ENCODE measurements at regions not wholly inside any gene's neighbourhood (a gene's known extent, or its start where the extent isn't known, plus 50 kb on each side); places are given as distances from the start of the nearest gene placed in this dataset.

DNA sequence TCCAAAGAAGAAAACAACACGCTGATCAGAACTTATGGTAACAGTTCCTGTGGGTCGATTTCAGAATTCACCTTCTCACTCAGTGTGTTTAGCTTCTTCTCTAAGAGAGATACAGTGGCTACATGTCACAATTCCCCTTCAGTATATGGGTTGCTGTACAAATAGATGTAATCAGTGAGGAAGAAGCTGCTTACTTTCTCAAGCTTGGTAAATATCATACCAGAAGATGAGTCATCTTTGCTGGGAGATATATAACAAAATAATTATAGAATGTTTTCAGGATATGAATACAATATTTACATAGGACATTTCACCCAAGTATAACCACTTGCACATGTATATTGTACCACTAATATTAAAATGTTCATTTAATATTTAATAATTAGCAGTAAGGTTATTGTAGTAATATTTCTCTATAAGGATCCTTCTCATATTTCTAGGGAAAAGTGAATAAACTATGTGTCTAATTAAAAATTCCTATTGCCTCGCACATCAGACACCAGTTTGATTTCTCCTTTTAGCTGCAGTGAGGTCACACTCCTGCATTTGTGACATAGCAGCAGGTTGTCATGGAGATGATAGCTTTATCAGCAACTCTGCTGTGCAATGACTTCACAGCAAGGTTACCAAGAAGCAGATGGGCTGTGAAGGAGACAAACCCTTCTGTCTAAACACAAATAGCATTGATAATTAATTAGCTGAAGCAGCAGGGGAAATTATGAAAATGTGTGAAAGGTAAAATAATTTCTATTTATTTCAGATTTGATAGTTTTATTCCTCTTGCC is 211.4 kb downstream of the TUSC7 start:
- Histone ChIP-seq H3K4me1 (replicated peaks in 1 of 2) (no peaks in the 10 kb centered on the region), H3K36me3 (replicated peaks in 1 of 2) (no peaks in the 10 kb centered on the region), H3K27ac (no peak overlapping the region), H3K9me3 (replicated peaks in 1 of 3) (no peaks in the 10 kb centered on the region), H3K4me3 (no peak overlapping the region), H3K27me3 (no peaks in the 10 kb centered on the region)
- TF ChIP-seq, protein P1, sequence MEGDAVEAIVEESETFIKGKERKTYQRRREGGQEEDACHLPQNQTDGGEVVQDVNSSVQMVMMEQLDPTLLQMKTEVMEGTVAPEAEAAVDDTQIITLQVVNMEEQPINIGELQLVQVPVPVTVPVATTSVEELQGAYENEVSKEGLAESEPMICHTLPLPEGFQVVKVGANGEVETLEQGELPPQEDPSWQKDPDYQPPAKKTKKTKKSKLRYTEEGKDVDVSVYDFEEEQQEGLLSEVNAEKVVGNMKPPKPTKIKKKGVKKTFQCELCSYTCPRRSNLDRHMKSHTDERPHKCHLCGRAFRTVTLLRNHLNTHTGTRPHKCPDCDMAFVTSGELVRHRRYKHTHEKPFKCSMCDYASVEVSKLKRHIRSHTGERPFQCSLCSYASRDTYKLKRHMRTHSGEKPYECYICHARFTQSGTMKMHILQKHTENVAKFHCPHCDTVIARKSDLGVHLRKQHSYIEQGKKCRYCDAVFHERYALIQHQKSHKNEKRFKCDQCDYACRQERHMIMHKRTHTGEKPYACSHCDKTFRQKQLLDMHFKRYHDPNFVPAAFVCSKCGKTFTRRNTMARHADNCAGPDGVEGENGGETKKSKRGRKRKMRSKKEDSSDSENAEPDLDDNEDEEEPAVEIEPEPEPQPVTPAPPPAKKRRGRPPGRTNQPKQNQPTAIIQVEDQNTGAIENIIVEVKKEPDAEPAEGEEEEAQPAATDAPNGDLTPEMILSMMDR (IDR thresholded peaks at IDR 0.05) = no peak
- TF ChIP-seq POLR2A (IDR thresholded peaks at IDR 0.05) = no peak
- DNase-seq = no peak
- 77 to 83% (median 81%) methylated on average over 3 of the region's 3 CpGs for WGBS, 4 donors
- intact Hi-C loops (cut with DNase I) = loop anchor here in 1 of 2 donors (10.0 kb wide), 1 partner anchor 46 kb away; no protein-coding TSS in a partner anchor

DNA sequence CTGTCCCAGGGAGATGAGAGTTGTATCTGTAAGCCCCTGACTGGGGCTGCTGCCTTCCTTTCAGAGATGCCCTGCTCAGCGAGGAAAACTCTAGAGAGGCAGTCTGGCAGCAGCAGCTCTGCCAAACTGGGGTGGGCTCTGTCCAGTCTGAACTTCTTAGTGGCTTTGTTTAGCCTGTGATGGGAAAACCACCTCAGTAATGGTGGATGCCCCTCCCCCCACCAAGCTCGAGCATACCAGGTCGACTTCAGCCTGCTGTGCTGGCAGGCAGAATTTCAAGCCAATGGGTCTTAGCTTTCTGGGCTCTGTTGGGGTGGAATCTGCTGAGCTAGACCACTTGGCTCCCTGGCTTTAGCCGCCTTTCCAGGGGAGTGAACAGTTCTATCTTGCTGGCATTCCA is 218.3 kb downstream of the TUSC7 start:
- Histone ChIP-seq H3K27me3 (no peaks in the 10 kb centered on the region), H3K9me3 (replicated peaks in 1 of 3) (no peaks in the 10 kb centered on the region), H3K27ac (no peak overlapping the region), H3K4me3 (no peak overlapping the region), H3K4me1 (replicated peaks in 1 of 2) (peaks cover 13 to 25% of the 10 kb centered on the region in 2 donors), H3K36me3 (replicated peaks in 1 of 2) (no peaks in the 10 kb centered on the region)
- TF ChIP-seq POLR2A (IDR thresholded peaks at IDR 0.05) = no peak
- TF ChIP-seq, protein P1 (IDR thresholded peaks at IDR 0.05) = no peak
- 92 to 100% (median 96%) methylated on average over 2 to 4 of the region's 4 CpGs for WGBS, 4 donors
- intact Hi-C loops (cut with DNase I) = loop anchor here in 1 of 2 donors (10.0 kb wide), 1 partner anchor 53 kb away; no protein-coding TSS in a partner anchor
- no peak for DNase-seq

DNA sequence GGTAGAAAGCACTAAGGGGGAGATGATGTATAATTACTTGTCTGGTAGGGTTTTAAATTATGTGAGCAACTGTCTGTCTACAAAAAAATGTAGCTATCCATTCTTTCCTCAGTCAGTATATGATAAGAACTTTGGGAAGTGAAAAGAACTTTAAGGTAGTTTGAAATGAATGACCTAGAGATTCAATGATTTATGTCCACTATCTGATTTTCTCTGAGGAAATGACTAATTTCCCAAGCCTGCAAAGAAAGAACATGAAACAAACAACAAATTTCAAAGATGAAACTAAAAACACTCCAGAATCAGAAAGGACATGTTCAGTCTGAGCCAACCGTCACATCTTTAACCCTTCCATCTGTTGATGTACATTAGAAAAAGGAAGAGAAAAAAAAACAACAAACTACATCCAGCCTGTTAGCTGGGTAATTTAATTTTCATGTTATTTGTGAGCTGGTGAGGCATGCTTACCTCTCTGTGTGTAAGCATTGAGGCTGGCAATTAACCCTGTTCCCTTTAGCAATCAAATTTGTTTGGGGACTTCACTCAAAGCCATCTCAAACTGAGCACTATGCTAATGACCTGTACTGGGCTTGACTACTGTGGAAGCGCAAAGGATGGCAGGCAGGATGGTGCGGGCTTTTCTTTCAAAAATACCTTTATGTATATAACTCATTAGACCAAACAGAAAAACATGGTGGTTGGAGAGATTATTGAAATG is 220.1 kb downstream of the TUSC7 start:
- 46 to 59% (median 52%) methylated on average over 3 of the region's 3 CpGs for whole genome bisulfite sequencing, 4 donors
- intact Hi-C loops (cut with DNase I) = loop anchor here in 1 of 2 donors (10.0 kb wide), 1 partner anchor 55 kb away; no protein-coding TSS in a partner anchor
- no peaks in the 10 kb centered on the region for H3K9me3 ChIP-seq (replicated peaks in 1 of 3)
- H3K27ac ChIP-seq = peak overlapping the region in 4 of 5 donors; percentile 8 to 72 (median 38)
- H3K4me1 ChIP-seq (replicated peaks in 1 of 2) = peaks cover 13 to 25% of the 10 kb centered on the region in 2 donors
- H3K36me3 ChIP-seq (replicated peaks in 1 of 2) = no peaks in the 10 kb centered on the region
- DNase-seq = peak in 1 of 7 donors; percentile 5
- TF ChIP-seq POLR2A (IDR thresholded peaks at IDR 0.05) = no peak
- no peaks in the 10 kb centered on the region for H3K27me3 ChIP-seq
- peak overlapping the region in 1 of 4 donors; percentile 34 for H3K4me3 ChIP-seq

DNA sequence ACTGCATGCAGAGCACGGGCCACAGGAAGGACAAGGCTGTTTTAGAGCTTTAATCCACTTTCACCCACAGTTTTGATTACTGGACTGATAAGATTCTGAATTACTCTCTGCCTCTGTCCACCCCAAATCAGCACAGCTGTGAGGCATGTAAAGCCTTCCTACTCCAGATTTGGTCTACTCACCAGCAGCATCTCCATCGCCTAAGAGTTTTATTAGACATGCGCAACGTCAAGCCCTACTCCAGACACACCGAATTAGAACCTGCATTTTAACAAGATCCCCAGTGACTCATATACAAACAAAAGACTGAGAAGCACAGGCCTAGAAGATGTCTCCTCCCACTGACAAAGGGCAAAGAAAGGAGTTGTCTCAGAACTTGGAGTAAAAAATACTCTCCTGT is 221.2 kb downstream of the TUSC7 start:
- intact Hi-C loops (cut with DNase I) = no loop called here
- Histone ChIP-seq H3K4me3 (no peak overlapping the region), H3K27ac (peak overlapping the region in 3 of 5 donors; percentile 33 to 56 (median 42)), H3K27me3 (no peaks in the 10 kb centered on the region), H3K4me1 (replicated peaks in 1 of 2) (peaks cover 13 to 25% of the 10 kb centered on the region in 2 donors), H3K9me3 (replicated peaks in 1 of 3) (no peaks in the 10 kb centered on the region), H3K36me3 (replicated peaks in 1 of 2) (no peaks in the 10 kb centered on the region)
- TF ChIP-seq, protein P1 (IDR thresholded peaks at IDR 0.05) = no peak
- WGBS, 4 donors = 51 to 65% (median 60%) methylated on average over 5 of the region's 5 CpGs
- peak in 3 of 7 donors; percentile 11 to 35 (median 18) for DNase-seq

All from adrenal gland (tissue), 9 donors.